NCI-H2196 treated with DMSO at 0.1 percent for 48 hours (cell line): ENCODE measurements at regions not wholly inside any gene's neighbourhood (a gene's known extent, or its start where the extent isn't known, plus 50 kb on each side); places are given as distances from the start of the nearest gene placed in this dataset.
"Not testable (repeated sequence)": the region's sequence is repeated elsewhere in the genome, so short reads cannot be mapped to it uniquely, and the experiment has no call there.

Experiments used
- DNase-seq: peaks from one replicate; lab custom pipeline; 2025; ENCODE audit not compliant: unreplicated experiment; lab: John Stamatoyannopoulos, UW

DNA sequence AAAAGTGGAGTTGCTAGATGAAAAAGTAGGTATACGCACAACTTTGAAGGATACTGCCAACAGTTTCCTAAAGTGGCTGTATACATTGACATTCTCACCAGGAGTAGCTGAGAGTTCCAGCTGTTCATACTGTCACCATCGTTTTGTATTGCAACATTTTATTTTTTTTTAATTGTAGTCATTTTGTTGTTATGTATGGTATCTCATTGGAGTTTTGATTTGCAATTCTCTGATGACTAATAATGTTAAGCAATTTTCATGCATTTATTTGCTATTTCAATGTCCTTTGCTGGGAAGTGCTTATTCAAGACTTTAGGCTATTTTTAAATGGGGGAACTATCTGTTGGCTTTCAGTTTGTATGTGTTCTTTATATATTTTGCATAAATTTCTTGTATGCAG lies 185.1 kb upstream of the TGFBR2 start:
- no peak for DNase-seq

- no peak for DNase-seq
Observed at GRCh38 chr3:30426293-30426993, 180.0 kb upstream of the TGFBR2 start.

DNA sequence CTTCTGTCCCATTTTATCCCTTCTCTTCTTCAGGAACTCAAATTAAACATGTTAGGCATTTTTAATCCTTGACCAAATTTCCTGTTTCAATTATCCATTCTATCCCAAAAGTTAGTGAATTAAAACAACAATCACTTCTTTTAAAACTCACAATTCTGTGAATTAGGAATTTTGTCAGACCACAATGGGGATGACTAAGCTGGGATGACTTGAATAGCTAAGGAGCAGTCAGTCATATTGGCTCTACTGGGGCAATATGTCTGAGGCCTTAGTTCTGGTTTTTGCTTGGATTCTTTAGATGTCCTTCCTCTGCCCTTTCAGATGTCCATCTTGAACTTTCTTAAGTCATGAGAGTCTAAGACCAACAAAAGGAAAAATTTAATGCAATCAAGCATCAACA lies 178.2 kb upstream of the TGFBR2 start:
- no peak for DNase-seq

DNA sequence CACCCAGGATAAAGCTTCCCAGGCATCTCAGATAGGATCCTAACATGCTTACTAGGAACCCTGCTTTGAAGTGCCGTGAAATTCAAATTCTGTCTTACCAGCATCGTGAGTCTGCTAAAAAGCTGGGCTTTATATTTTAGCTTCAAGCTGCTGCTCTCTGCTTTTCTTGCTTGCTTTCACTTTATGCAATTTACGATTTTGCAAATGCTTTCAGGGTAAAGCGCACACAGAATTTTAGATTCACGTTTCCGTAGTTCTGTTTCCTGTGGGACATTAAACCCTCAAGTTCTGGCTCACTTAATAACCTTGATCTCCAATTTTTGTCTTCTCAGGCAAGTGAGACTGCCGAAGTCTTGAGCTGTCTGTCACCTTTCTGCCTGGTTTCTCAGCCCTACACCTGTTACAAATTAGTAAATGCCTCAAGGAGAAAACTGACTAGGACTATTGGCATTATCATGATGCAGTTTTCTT lies 170.5 kb upstream of the TGFBR2 start:
- DNase-seq = no peak

DNA sequence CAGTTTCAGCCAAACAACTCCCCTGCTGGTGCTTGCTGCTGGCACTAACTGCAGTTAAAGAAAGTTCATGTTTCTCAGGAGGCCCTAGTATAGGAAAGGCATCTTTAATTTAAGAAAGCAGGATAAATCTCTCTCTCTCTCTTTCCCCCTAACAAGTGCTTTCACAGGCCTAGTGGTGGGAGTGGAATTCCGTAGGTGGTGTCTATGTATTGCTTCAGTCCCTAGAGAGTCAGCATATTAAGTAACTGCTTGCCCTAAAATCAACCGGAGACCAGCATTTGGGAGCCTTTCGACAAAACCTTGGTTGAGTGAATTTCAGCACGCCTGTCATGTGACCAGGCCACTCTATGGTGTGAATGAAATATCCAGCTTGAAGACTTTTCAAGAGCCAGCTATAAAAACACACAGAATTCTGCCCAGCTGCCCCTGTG lies 169.2 kb upstream of the TGFBR2 start:
- DNase-seq = no peak

- DNase-seq = no peak
Observed at GRCh38 chr3:30438126-30438525, 168.3 kb upstream of the TGFBR2 start.

DNA sequence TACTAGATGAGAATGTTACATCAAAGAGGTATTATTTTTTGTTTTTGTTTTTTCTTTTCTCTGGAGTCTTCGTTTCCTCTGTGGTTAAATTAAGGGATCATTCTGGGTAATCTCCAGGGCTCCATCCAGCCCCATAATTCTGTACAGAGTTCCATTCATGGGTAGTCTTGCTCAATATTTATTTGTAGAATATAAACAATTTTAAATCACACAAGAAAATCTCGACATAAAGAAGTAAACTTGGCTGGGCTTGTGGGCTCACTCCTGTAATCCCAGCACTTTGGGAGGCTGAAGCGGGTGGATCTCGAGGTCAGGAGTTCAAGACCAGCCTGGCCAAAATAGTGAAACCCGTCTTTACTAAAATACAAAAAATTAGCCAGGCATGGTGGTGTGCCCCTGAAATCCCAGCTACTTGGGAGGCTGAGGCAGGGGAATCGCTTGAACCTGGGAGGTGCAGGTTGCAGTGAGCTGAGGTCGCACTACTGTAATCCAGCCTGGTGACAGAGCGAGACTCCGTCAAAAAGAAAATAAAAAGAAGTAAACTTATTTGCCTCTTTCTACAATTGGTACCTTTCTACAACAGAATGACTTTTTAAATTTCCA lies 166.8 kb upstream of the TGFBR2 start:
- DNase-seq = no peak

DNA sequence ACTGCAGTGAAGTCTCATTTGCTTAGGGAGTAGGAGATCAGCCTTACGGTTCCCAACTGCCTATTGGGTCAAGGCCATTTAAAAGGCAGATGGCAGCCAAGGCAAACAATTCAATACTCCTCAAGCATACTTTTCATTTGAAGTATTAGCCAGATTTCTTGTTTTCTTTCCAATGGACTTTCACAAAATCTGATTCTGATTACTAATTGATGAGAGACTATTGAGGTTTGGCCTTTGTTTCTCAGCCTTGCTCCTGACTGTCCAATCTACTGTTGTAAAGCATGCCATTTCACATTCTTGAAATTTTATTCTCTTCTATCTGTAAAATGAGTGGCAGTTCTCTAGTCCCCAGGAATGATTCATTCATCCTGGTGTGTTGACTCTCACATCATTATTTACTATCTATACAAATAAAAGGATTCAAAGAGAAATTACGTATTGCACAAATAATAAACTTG lies 166.2 kb upstream of the TGFBR2 start:
- no peak for DNase-seq

GRCh38 chr3:30440880-30441279 lies 165.5 kb upstream of the TGFBR2 start:
- no peak for DNase-seq

DNA sequence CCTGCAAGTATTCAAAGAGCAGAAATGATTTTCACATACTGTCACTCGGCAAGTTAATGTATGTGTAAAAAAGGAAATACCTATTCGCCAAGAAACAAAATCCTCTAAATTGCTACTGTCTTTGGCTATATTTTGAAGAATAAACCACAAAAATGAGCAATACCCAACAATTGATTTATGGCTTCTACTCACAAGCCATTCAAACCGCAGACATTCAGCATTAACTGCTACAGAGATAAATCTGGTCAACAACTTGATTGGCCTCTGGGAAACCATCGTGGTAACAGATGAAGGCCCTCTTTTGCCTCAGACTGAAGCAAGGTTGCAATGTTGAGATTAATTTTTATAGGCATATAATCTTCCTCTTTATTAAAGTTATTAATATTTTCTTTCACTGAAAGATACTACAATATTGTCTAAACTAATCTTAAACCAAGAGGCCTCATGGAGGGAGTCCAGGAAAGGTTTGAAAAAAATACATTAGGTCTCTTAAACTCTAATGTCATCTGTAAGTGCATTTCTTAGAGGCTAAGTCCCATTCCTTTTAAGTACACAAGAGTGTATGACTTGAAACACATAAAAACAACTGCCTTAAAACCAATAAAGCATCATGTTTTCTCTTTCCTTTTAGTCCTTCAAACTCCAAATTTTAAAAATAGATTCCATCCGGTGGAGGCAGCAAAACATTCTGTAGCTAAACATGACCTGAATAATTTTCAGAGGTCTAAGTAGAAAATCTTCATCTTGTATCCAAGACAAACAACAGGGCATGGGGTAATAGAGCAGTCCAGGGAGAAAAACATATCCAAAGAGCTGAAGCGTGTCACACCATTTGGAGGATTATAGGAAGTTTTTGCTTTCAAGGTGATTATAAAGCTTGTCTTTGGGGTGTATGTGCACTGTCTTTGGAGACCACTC lies 162.4 kb upstream of the TGFBR2 start:
- DNase-seq = no peak

- no peak for DNase-seq
Observed at GRCh38 chr3:30448450-30449289, 157.7 kb upstream of the TGFBR2 start.

- DNase-seq = no peak
Observed at GRCh38 chr3:30449290-30449632, 157.1 kb upstream of the TGFBR2 start.

DNA sequence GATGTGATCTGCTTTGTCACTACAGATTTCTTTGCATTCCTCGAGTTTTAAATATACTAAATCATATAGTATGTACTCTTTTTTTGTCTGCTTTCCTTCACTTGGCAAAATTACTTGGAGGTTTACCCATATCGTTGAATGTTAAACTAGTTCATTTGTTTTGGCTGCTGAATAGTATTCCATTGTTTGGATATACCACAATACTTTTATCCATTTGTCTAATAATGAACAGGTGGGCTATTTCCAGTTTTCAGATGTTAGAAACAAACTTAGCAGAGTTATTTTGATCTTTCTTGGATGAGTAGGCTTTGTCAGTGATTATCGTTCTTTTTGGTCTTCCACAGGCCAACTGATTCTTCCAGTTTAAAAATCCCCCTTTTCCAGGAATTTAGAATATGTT lies 154.0 kb upstream of the TGFBR2 start:
- DNase-seq = no peak

GRCh38 chr3:30453360-30454039 lies 152.9 kb upstream of the TGFBR2 start:
- DNase-seq = no peak

DNA sequence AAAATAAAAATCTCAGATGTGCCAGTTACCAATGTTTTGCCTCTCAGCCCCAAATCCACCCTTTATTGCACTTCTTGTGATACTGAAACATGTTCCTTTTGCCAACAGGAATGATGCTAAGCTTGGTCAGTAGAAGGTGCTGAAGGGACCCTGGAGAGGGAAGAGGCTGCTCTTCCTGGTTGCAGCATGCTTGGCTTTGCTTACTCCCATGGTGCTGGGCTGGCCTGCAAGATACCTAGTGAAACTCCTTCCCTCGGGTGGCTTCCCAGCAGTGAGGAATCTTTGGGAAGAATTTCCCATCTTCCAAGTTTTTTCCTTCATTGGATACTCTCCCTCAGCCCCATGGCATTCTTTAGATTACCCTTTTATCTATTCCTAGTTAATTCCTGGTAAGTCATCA lies 151.8 kb upstream of the TGFBR2 start:
- DNase-seq = no peak

GRCh38 chr3:30455112-30455511 lies 151.3 kb upstream of the TGFBR2 start:
- not testable (repeated sequence) for DNase-seq

DNA sequence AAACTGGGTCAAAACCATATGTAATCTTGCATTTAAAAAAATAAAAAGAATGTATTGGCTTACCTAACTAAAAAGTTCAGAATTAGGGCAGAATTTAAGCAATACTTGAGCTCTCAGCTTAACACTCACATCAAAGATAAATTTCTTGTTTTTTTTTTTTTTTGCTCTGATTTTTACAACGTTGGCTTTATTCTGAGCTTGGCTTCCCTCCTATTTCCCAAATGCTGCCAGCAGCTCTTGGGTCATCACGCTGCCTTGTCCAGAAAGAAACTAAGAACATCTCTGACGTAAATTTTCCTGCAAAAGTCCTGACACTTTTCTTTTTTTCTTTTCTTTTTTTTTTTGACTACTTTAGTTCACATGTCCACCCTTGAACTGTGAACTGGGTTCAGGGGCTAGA lies 150.6 kb upstream of the TGFBR2 start:
- DNase-seq = no peak

GRCh38 chr3:30456264-30456663 lies 150.1 kb upstream of the TGFBR2 start:
- no peak for DNase-seq

DNA sequence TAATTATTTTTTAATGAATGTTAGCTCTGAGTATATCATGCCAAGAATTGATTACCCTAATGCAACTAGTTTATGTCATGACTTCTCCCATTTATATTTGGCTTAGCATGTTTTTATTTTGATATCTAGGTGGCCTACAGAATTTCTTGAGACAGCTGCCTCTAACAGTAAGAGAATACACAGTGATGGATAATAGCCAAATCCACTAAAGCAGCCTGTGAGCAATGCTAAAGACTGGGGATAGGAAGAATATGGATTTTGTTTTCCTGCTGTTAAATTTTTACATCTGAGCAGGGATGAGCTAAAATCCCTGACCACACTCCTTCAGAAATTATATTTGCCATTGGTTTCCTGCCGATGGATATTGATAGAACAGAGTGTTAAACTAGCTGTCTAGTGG lies 149.3 kb upstream of the TGFBR2 start:
- no peak for DNase-seq

- no peak for DNase-seq
Observed at GRCh38 chr3:30457726-30458125, 148.7 kb upstream of the TGFBR2 start.
